ENCODE measurements at regions not wholly inside any gene's neighbourhood (a gene's known extent, or its start where the extent isn't known, plus 50 kb on each side); places are given as distances from the start of the nearest gene placed in this dataset.

- TF ChIP-seq CTCF (conservative IDR thresholded peaks at IDR 0.05; ENCODE audit: low read length) (no peak), EZH2phosphoT487 (IDR thresholded peaks at IDR 0.05; ENCODE audit: borderline replicate concordance) (no peak)
These were observed 144.3 kb upstream of the ERBB4 start for GRCh38 chr2:212682937-212683336.
